Bronchial epithelial cell (primary cell): ENCODE measurements at regions not wholly inside any gene's neighbourhood (a gene's known extent, or its start where the extent isn't known, plus 50 kb on each side); places are given as distances from the start of the nearest gene placed in this dataset.

Experiments used
- DNase-seq: peaks from one replicate; pipeline ENCODE4 v3.0.0-alpha.2; 2010; ENCODE audit warnings: low read depth
- FAIRE-seq: peaks from 2 replicates; lab custom pipeline; 2011; peaks lifted over from hg19 to GRCh38; lab: Jason Lieb, UNC
- H3K27me3 ChIP-seq: 2 replicates; pipeline ENCODE4 v1.5.1; 2011; ENCODE audit warnings: low read length; ENCODE audit not compliant: control insufficient read depth, insufficient read depth
- H3K36me3 ChIP-seq: 2 replicates; pipeline ENCODE4 v1.5.1; 2011; ENCODE audit warnings: low read length; ENCODE audit not compliant: control insufficient read depth, insufficient read depth
- H3K4me3 ChIP-seq: 2 replicates; pipeline ENCODE4 v1.5.1; 2011; ENCODE audit warnings: mild to moderate bottlenecking, low read depth, low read length, control low read depth
- TF ChIP-seq, protein P1 (sequence below): IDR thresholded peaks from 2 replicates; pipeline ENCODE4 v1.5.1; 2011; ENCODE audit warnings: mild to moderate bottlenecking, moderate library complexity, low read length, control low read depth, inconsistent platforms; ENCODE audit not compliant: insufficient read depth, severe bottlenecking

DNA sequence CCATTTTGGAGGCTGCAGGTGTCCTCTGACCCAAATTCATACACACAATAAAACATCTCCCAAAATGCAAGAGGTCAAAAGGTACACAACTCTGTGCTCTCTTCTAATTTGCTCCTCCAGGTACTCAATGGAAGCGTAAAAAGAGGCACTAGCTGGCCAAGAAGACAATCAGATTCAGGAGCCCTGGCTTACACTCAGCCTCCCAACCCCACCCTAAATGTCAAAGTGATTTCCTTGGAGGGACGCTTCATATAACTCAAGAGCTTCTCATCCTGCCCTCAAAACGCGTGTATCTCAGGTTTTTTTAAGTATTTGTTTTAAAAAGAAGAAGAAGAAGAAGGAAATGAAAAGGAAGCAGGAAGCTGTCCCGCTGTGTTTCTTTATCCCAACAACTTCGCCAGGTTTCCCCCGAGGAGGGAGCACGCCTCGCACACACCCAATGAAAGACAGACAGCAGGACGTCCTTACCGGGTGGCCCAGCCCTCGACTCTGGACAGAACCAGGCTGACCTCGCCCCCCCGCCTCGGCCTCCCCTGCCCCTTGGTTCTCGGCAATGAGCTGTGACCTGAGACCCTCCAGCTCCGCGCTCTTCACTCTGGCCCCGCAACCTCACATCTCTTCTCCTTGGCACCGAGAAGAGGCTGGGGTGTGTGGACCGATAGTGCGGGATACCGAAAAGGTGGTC lies 620.7 kb upstream of the ZNF385D start:
- Histone ChIP-seq H3K27me3 (peaks cover 12% of the 10 kb centered on the region), H3K4me3 (no peak overlapping the region), H3K36me3 (no peaks in the 10 kb centered on the region)
- DNase-seq (no peak), FAIRE-seq (no peak)
- TF ChIP-seq, protein P1, sequence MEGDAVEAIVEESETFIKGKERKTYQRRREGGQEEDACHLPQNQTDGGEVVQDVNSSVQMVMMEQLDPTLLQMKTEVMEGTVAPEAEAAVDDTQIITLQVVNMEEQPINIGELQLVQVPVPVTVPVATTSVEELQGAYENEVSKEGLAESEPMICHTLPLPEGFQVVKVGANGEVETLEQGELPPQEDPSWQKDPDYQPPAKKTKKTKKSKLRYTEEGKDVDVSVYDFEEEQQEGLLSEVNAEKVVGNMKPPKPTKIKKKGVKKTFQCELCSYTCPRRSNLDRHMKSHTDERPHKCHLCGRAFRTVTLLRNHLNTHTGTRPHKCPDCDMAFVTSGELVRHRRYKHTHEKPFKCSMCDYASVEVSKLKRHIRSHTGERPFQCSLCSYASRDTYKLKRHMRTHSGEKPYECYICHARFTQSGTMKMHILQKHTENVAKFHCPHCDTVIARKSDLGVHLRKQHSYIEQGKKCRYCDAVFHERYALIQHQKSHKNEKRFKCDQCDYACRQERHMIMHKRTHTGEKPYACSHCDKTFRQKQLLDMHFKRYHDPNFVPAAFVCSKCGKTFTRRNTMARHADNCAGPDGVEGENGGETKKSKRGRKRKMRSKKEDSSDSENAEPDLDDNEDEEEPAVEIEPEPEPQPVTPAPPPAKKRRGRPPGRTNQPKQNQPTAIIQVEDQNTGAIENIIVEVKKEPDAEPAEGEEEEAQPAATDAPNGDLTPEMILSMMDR, result no peak

DNA sequence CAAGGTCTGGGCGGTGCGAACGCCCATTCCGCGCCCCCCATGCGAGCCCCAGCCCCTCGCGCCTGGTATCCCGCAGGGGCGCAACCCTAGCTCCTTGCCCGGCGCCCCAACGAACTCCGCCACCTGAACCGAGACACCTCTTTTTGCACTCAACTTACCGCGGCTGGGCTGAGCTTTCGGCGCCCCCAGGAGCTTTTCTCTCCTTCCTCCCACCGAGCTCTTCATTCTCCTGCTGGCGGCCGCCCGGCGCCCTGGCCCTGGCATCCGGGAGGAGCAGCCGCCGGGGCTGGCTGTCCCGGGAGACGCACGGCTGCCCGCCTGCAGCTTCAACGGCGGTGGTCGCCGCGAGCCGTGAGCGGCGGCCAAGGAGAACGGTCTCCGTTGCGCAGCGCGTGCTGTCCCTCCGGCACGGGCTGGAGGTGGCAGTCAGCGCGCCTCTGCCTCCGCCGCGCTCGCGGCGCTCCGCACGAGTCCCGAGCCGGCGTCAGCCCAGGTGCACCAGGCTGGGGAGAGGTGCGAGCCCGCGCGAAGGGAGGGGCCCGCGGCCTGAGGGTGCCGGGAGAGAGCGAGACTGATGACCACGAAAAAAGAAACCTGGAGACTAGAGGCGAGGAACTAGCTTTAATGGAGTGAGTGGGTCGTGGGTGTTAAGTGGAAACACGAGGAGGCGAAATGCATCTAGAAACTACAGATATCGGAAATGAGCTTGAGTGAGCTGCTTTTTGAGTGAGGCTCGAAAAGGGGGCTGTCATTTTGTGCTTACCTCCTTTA lies 621.5 kb upstream of the ZNF385D start:
- TF ChIP-seq, protein P1, result no peak
- DNase-seq, result no peak
- FAIRE-seq, result no peak
- peaks cover 12% of the 10 kb centered on the region for H3K27me3 ChIP-seq
- H3K4me3 ChIP-seq, result no peak overlapping the region
- H3K36me3 ChIP-seq, result no peaks in the 10 kb centered on the region

DNA sequence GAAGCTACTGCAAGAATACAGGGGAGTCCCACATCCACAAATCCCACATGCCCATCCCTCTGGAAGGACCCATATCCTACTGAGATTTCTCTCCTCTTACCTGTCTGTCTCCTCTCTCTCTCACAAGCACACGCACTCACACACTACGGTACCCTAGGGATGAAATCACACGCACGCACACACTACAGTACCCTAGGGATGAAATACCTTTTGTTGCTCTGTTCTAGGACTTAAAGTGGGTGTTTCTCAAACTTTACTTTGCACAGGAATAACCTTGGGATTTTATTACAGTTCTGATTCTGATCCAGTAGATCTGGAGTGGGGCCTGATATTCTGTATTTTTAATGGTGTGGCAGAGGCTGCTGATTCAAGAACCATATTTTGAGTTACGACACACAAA lies 622.2 kb upstream of the ZNF385D start:
- Histone ChIP-seq H3K36me3 (no peaks in the 10 kb centered on the region), H3K4me3 (no peak overlapping the region), H3K27me3 (peaks cover 12% of the 10 kb centered on the region)
- DNase-seq (no peak), FAIRE-seq (no peak)
- TF ChIP-seq, protein P1, result no peak

- Histone ChIP-seq H3K27me3 (peaks cover 12% of the 10 kb centered on the region), H3K36me3 (no peaks in the 10 kb centered on the region), H3K4me3 (no peak overlapping the region)
- FAIRE-seq, result no peak
- DNase-seq, result no peak
- TF ChIP-seq, protein P1, result no peak
Measured at GRCh38 chr3:22373827-22374226, 622.8 kb upstream of the ZNF385D start.

- DNase-seq (peak; percentile 35), FAIRE-seq (no peak)
- TF ChIP-seq, protein P1, result no peak
- H3K36me3 ChIP-seq, result no peaks in the 10 kb centered on the region
- peaks cover 4% of the 10 kb centered on the region for H3K27me3 ChIP-seq
- H3K4me3 ChIP-seq, result no peak overlapping the region
Measured at GRCh38 chr3:22377421-22377820, 626.4 kb upstream of the ZNF385D start.
